ENCODE measurements at regions not wholly inside any gene's neighbourhood (a gene's known extent, or its start where the extent isn't known, plus 50 kb on each side); places are given as distances from the start of the nearest gene placed in this dataset.

GRCh38 chr13:107493266-107493665 is 722.1 kb downstream of the LIG4 start:
- TF ChIP-seq CTCF (IDR thresholded peaks at IDR 0.05) = no peak
- no peak for TF ChIP-seq TEAD1 (CRISPR knock-in tag; IDR thresholded peaks at IDR 0.05)
- no peak for TF ChIP-seq CREB1 (CRISPR knock-in tag; IDR thresholded peaks at IDR 0.05)
- no peak for TF ChIP-seq NR3C1 (CRISPR knock-in tag; conservative IDR thresholded peaks at IDR 0.05; ENCODE audit: low read depth)
